ENCODE measurements at regions not wholly inside any gene's neighbourhood (a gene's known extent, or its start where the extent isn't known, plus 50 kb on each side); places are given as distances from the start of the nearest gene placed in this dataset.

DNA sequence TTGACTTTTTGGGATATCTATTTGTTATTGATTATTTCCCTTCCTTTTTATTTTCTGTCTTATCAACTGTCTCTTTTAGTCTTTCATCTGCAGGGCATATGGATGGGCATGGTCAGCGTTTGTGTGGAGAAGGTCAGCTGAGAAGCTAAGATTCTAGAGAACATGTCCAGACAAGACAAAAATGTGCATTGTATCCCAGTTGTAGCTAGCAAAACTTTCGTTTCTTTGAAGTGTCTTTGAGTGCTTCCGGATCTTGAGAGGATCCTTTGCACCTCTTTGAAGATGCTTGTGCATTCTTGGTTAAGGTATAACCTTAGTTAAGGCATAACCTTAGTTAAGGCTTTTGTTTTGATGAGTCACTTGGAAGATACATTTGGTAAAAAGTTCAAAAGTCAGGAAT, 329.9 kb upstream of the LRRC4C start:
- Histone ChIP-seq H3K4me3 (ENCODE audit: low read length) (no peak overlapping the region), H3K9me3 (ENCODE audit: control insufficient read depth, low read length) (peaks cover 4% of the 10 kb centered on the region), H3K36me3 (ENCODE audit: control insufficient read depth, insufficient read depth, low read length) (no peaks in the 10 kb centered on the region), H3K27me3 (ENCODE audit: control insufficient read depth, insufficient read depth, low read length, poor library complexity, severe bottlenecking) (no peaks in the 10 kb centered on the region), H3K9ac (ENCODE audit: extremely low read depth, low read length, poor library complexity, severe bottlenecking) (no peak overlapping the region), H3K27ac (ENCODE audit: low read depth, low read length) (no peak overlapping the region), H3K4me1 (ENCODE audit: control insufficient read depth, insufficient read depth, low read length) (no peaks in the 10 kb centered on the region)
- H3K36me3 Mint-ChIP-seq (ENCODE audit: low read depth) = no peaks in the 10 kb centered on the region
- TF ChIP-seq, protein P1, sequence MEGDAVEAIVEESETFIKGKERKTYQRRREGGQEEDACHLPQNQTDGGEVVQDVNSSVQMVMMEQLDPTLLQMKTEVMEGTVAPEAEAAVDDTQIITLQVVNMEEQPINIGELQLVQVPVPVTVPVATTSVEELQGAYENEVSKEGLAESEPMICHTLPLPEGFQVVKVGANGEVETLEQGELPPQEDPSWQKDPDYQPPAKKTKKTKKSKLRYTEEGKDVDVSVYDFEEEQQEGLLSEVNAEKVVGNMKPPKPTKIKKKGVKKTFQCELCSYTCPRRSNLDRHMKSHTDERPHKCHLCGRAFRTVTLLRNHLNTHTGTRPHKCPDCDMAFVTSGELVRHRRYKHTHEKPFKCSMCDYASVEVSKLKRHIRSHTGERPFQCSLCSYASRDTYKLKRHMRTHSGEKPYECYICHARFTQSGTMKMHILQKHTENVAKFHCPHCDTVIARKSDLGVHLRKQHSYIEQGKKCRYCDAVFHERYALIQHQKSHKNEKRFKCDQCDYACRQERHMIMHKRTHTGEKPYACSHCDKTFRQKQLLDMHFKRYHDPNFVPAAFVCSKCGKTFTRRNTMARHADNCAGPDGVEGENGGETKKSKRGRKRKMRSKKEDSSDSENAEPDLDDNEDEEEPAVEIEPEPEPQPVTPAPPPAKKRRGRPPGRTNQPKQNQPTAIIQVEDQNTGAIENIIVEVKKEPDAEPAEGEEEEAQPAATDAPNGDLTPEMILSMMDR (conservative IDR thresholded peaks at IDR 0.05) = no peak
- H3K4me3 Mint-ChIP-seq = no peak overlapping the region
- H3K27me3 Mint-ChIP-seq (ENCODE audit: insufficient read depth) = no peaks in the 10 kb centered on the region
- H3K4me1 Mint-ChIP-seq = no peaks in the 10 kb centered on the region
- H3K27ac Mint-ChIP-seq = no peak overlapping the region
- WGBS, 2 experiments (ENCODE audit: insufficient coverage in 1 of 2, insufficient read length in 1 of 2) = 89 to 97% methylated on average over 3 of the region's 3 CpGs
- no peak for DNase-seq
- H3K9me3 Mint-ChIP-seq = peaks cover 24% of the 10 kb centered on the region

DNA sequence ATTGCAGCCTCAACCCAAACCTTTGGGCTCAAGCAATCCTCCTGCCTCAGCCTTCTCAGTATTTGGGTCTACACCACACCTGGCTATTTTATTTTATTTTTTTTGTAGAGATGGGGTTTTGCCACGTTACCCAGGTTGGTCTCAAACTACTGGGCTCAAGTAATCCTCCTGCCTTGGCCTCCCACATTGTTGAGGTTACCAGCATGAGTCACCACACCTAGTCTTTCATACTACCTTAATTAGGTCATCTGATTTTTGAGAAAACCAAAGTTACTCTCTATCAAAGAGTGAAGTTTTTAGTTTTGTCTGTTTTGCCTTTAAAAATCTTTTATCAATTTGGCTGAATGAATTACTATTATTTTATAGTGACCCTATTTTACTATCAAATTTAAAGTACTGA, 335.6 kb upstream of the LRRC4C start:
- H3K4me1 Mint-ChIP-seq = no peaks in the 10 kb centered on the region
- H3K9me3 Mint-ChIP-seq = no peaks in the 10 kb centered on the region
- Histone ChIP-seq H3K9me3 (ENCODE audit: control insufficient read depth, low read length) (peaks cover 3% of the 10 kb centered on the region), H3K27ac (ENCODE audit: low read depth, low read length) (no peak overlapping the region), H3K4me1 (ENCODE audit: control insufficient read depth, insufficient read depth, low read length) (no peaks in the 10 kb centered on the region), H3K36me3 (ENCODE audit: control insufficient read depth, insufficient read depth, low read length) (no peaks in the 10 kb centered on the region), H3K4me3 (ENCODE audit: low read length) (no peak overlapping the region), H3K9ac (ENCODE audit: extremely low read depth, low read length, poor library complexity, severe bottlenecking) (no peak overlapping the region), H3K27me3 (ENCODE audit: control insufficient read depth, insufficient read depth, low read length, poor library complexity, severe bottlenecking) (no peaks in the 10 kb centered on the region)
- no peaks in the 10 kb centered on the region for H3K36me3 Mint-ChIP-seq (ENCODE audit: low read depth)
- no peak overlapping the region for H3K4me3 Mint-ChIP-seq
- DNase-seq = no peak
- no peaks in the 10 kb centered on the region for H3K27me3 Mint-ChIP-seq (ENCODE audit: insufficient read depth)
- WGBS, 2 experiments (ENCODE audit: insufficient coverage in 1 of 2, insufficient read length in 1 of 2) = 100% methylated on average over 1 of the region's 1 CpG; no CpG with 5 or more reads in 1 of the 2 experiments
- TF ChIP-seq, protein P1 (conservative IDR thresholded peaks at IDR 0.05) = no peak
- H3K27ac Mint-ChIP-seq = no peak overlapping the region

DNA sequence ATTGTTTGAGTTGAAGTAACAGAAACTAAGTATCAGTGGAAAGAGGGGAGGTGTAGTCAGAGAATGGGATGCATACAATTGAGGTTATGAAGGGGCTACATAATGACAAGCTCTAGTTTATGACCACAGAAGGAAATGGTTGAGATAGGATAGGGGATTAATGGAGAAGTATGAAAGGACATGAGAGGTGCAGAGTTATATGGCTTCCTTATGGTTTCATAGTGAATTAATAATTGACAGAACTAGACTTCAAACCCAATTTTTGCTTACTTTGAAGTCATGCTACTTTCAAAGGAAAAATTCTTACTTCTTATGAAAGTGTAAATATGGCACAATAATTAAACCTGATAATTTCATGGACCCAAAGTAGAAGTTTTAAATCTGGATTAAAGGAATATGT, 340.3 kb upstream of the LRRC4C start:
- H3K9me3 Mint-ChIP-seq = peaks cover 7% of the 10 kb centered on the region
- H3K9me3 ChIP-seq (ENCODE audit: control insufficient read depth, low read length) = no peaks in the 10 kb centered on the region

More for the DNA sequence above, 340.3 kb upstream of the LRRC4C start:
- Mint-ChIP-seq H3K27me3 (ENCODE audit: insufficient read depth) (no peaks in the 10 kb centered on the region), H3K4me3 (no peak overlapping the region), H3K36me3 (ENCODE audit: low read depth) (peaks cover 2% of the 10 kb centered on the region), H3K27ac (no peak overlapping the region), H3K4me1 (no peaks in the 10 kb centered on the region)
- H3K4me3 ChIP-seq (ENCODE audit: low read length) = no peak overlapping the region
- no peak overlapping the region for H3K27ac ChIP-seq (ENCODE audit: low read depth, low read length)
- no peaks in the 10 kb centered on the region for H3K4me1 ChIP-seq (ENCODE audit: control insufficient read depth, insufficient read depth, low read length)
- no peak for DNase-seq
- TF ChIP-seq, protein P1 (conservative IDR thresholded peaks at IDR 0.05) = no peak
- no peaks in the 10 kb centered on the region for H3K27me3 ChIP-seq (ENCODE audit: control insufficient read depth, insufficient read depth, low read length, poor library complexity, severe bottlenecking)
- no peak overlapping the region for H3K9ac ChIP-seq (ENCODE audit: extremely low read depth, low read length, poor library complexity, severe bottlenecking)
- no peaks in the 10 kb centered on the region for H3K36me3 ChIP-seq (ENCODE audit: control insufficient read depth, insufficient read depth, low read length)
